Endothelial cell of umbilical vein (primary cell): ENCODE measurements at regions not wholly inside any gene's neighbourhood (a gene's known extent, or its start where the extent isn't known, plus 50 kb on each side); places are given as distances from the start of the nearest gene placed in this dataset.

ENCODE experiments used
- BruUV-seq: library from RNA; stranded (reverse); fragments of 400-500 nt; replicated peaks from 2 replicates; lab custom pipeline; 2021; lab: Mats Ljungman, UMichigan
- CTCF ChIA-PET: fragments of 300-600, 350-600 bp; sonication (Branson Sonifier 250); formaldehyde crosslinking; loops from one replicate; lab custom pipeline; 2021; ENCODE audit warnings: antibody characterized with exemption, inconsistent platforms; lab: Charles Lee
- POLR2A ChIA-PET: fragments of 300-600, 350-600 bp; sonication (Branson Sonifier 250); formaldehyde crosslinking; loops from one replicate; lab custom pipeline; 2021; ENCODE audit warnings: antibody characterized with exemption, inconsistent platforms; lab: Charles Lee
- DNase-seq: peaks from one replicate; pipeline ENCODE4 v3.0.0-alpha.2; 2011; ENCODE audit warnings: low read depth, low spot score
- FAIRE-seq: peaks from 2 replicates; lab custom pipeline; 2011; peaks lifted over from hg19 to GRCh38; lab: Jason Lieb, UNC
- H2AFZ ChIP-seq: 2 replicates; pipeline ENCODE4 v1.6.0; 2012; ENCODE audit warnings: low read depth, low read length, control low read depth, inconsistent platforms
- H3K27ac ChIP-seq: 2 replicates; pipeline ENCODE4 v1.5.1; 2011; ENCODE audit warnings: low read depth, mild to moderate bottlenecking, control low read depth, low read length, moderate library complexity; ENCODE audit not compliant: insufficient read depth
- H3K27me3 ChIP-seq, 2 experiments: 2 replicates each; pipeline versions ENCODE4 v1.6.0 to v1.6.1; 2011; ENCODE audit warnings: low read length in 2 of 2, mixed read lengths in 1 of 2; ENCODE audit not compliant: control insufficient read depth in 2 of 2, insufficient read depth in 2 of 2
- H3K36me3 ChIP-seq, 2 experiments: 2 replicates in 1 of 2; 3 replicates in 1 of 2; pipeline ENCODE4 v1.5.1; 2011; ENCODE audit warnings: low read length in 2 of 2, mild to moderate bottlenecking in 1 of 2, moderate library complexity in 1 of 2; ENCODE audit not compliant: control insufficient read depth in 2 of 2, insufficient read depth in 2 of 2; ENCODE audit errors: extremely low read depth in 1 of 2
- H3K4me1 ChIP-seq: 3 replicates; pipeline ENCODE4 v1.5.1; 2011; ENCODE audit warnings: mild to moderate bottlenecking, low read length; ENCODE audit not compliant: control insufficient read depth, insufficient read depth; ENCODE audit errors: extremely low read depth
- H3K4me2 ChIP-seq: 2 replicates; pipeline ENCODE4 v1.6.1; 2011; ENCODE audit warnings: low read length, control low read depth, mixed read lengths; ENCODE audit not compliant: insufficient read depth
- H3K4me3 ChIP-seq, 3 experiments: fragments of 200-600 bp in 1 of 3; sonication (generic), shearing (Covaris generic) in 1 of 3; replicated peaks in 1 of 3; 2 replicates each; pipeline ENCODE4 v1.5.1; 2011 to 2016; ENCODE audit warnings: control low read depth in 3 of 3, low read length in 3 of 3, mild to moderate bottlenecking in 2 of 3, inconsistent platforms in 1 of 3, low read depth in 1 of 3, moderate library complexity in 1 of 3; ENCODE audit not compliant: insufficient read depth in 1 of 3
- H3K79me2 ChIP-seq: 2 replicates; pipeline ENCODE4 v1.6.0; 2012; ENCODE audit warnings: low read length, inconsistent platforms; ENCODE audit not compliant: control insufficient read depth, insufficient read depth
- H3K9ac ChIP-seq: replicated peaks from 2 replicates; pipeline ENCODE3; 2011; ENCODE audit warnings: low read length, control low read depth; ENCODE audit not compliant: insufficient read depth; ENCODE audit errors: extremely low read depth
- H3K9me1 ChIP-seq: replicated peaks from 3 replicates; pipeline ENCODE4 v1.6.0; 2011; ENCODE audit warnings: mild to moderate bottlenecking, low read length; ENCODE audit not compliant: control insufficient read depth, insufficient read depth; ENCODE audit errors: extremely low read depth
- H3K9me3 ChIP-seq: replicated peaks from 2 replicates; pipeline ENCODE4 v1.5.1; 2012; ENCODE audit warnings: low read length, inconsistent platforms; ENCODE audit not compliant: control insufficient read depth, insufficient read depth
- H4K20me1 ChIP-seq: replicated peaks from 2 replicates; pipeline ENCODE3; 2011; ENCODE audit warnings: mild to moderate bottlenecking, low read length; ENCODE audit not compliant: control insufficient read depth, insufficient read depth; ENCODE audit errors: extremely low read depth
- CTCF ChIP-seq, 2 donors: IDR thresholded peaks; 1 replicate in 1 of 2; 2 replicates in 1 of 2; pipeline ENCODE4 v1.5.1; 2011; ENCODE audit warnings: low read length in 2 of 2, mild to moderate bottlenecking in 2 of 2, moderate library complexity in 2 of 2, control low read depth in 1 of 2, inconsistent platforms in 1 of 2, low read depth in 1 of 2; ENCODE audit not compliant: insufficient read depth in 1 of 2; ENCODE audit errors: extremely low read depth in 1 of 2
- EZH2 ChIP-seq: IDR thresholded peaks from 2 replicates; pipeline ENCODE4 v1.6.1; 2012; ENCODE audit warnings: borderline replicate concordance, low read depth, mild to moderate bottlenecking, moderate library complexity, low read length, inconsistent platforms; ENCODE audit not compliant: severe bottlenecking
- FOS ChIP-seq: IDR thresholded peaks from 2 replicates; pipeline ENCODE4 v1.6.1; 2011; ENCODE audit warnings: mild to moderate bottlenecking, low read length, moderate library complexity, borderline replicate concordance; ENCODE audit not compliant: insufficient read depth
- GATA2 ChIP-seq: IDR thresholded peaks from 2 replicates; pipeline ENCODE4 v1.7.0; 2011; ENCODE audit warnings: low read depth, mild to moderate bottlenecking, moderate library complexity, mixed read lengths, low read length; ENCODE audit not compliant: insufficient read length, insufficient read depth
- JUN ChIP-seq: IDR thresholded peaks from 2 replicates; pipeline ENCODE4 v1.6.1; 2011; ENCODE audit warnings: borderline replicate concordance, low read depth; ENCODE audit not compliant: insufficient read length, insufficient read depth
- MAX ChIP-seq: IDR thresholded peaks from 2 replicates; pipeline ENCODE4 v1.6.1; 2011; ENCODE audit not compliant: insufficient read depth, insufficient read length
- MYC ChIP-seq: IDR thresholded peaks from one replicate; pipeline ENCODE4 v1.6.1; 2011; ENCODE audit warnings: mild to moderate bottlenecking, low read depth, low read length
- POLR2A ChIP-seq: IDR thresholded peaks from 2 replicates; pipeline ENCODE4 v1.6.1; 2012; ENCODE audit warnings: low read depth, mild to moderate bottlenecking, control low read depth, low read length
- POLR2AphosphoS5 ChIP-seq: IDR thresholded peaks from 2 replicates; pipeline ENCODE4 v1.6.1; 2012; ENCODE audit warnings: low read depth, mild to moderate bottlenecking, control low read depth, low read length, moderate library complexity; ENCODE audit not compliant: insufficient read depth
- dilution Hi-C: fragments of 300-500 bp; cut with MboI; formaldehyde crosslinking; loops from one replicate; pipeline ENCODE4 v1.15.0; 2019; ENCODE audit warnings: low sequenced_read_pairs; ENCODE audit not compliant: extremely low pct_ligation_motif_present
- intact Hi-C: fragments of 100-400 bp; cut with micrococcal nuclease; formaldehyde crosslinking; loops from one replicate; pipeline ENCODE4 v1.10.0; 2022

GRCh38 chr13:73138276-73138637, 79.5 kb downstream of the KLF5 start:
- no peaks in the 10 kb centered on the region for H3K36me3 ChIP-seq
- H3K4me2 ChIP-seq: no peak overlapping the region
- no peaks in the 10 kb centered on the region for H3K79me2 ChIP-seq
- no peak overlapping the region for H3K4me3 ChIP-seq
- FAIRE-seq: no peak
- H2AFZ ChIP-seq: no peak overlapping the region
- ChIA-PET CTCF (no interaction called here), POLR2A (no interaction called here)
- no peak for DNase-seq
- H3K27ac ChIP-seq: no peak overlapping the region
- intact Hi-C loops (no loop called here), dilution Hi-C loops (no loop called here)
- H4K20me1 ChIP-seq: no peaks in the 10 kb centered on the region
- BruUV-seq: no TSS peak
- H3K27me3 ChIP-seq: no peaks in the 10 kb centered on the region
- H3K9me1 ChIP-seq: no peaks in the 10 kb centered on the region
- no peaks in the 10 kb centered on the region for H3K9me3 ChIP-seq
- H3K4me1 ChIP-seq: no peaks in the 10 kb centered on the region
- no peak for TF ChIP-seq GATA2
- H3K9ac ChIP-seq: no peak overlapping the region

GRCh38 chr13:73136776-73137175, 78.0 kb downstream of the KLF5 start:
- no peak for DNase-seq
- Histone ChIP-seq H4K20me1 (no peaks in the 10 kb centered on the region), H3K27ac (no peak overlapping the region), H3K9me1 (no peaks in the 10 kb centered on the region), H3K9ac (no peak overlapping the region), H3K36me3 (no peaks in the 10 kb centered on the region), H3K4me3 (no peak overlapping the region), H3K27me3 (no peaks in the 10 kb centered on the region), H2AFZ (no peak overlapping the region), H3K79me2 (no peaks in the 10 kb centered on the region), H3K4me1 (no peaks in the 10 kb centered on the region), H3K9me3 (no peaks in the 10 kb centered on the region), H3K4me2 (no peak overlapping the region)
- no peak for FAIRE-seq
- CTCF ChIA-PET: no interaction called here
- dilution Hi-C loops: no loop called here
- TF ChIP-seq POLR2A (no peak), MAX (no peak), CTCF (IDR thresholded peaks at IDR 0.05; ENCODE audit: extremely low read depth in 1 of 2, insufficient read depth in 1 of 2, low read depth in 1 of 2, low read length in 2 of 2) (no peak), GATA2 (no peak), FOS (no peak), MYC (no peak), POLR2AphosphoS5 (no peak), JUN (no peak), EZH2 (no peak)
- intact Hi-C loops: no loop called here
- POLR2A ChIA-PET: no interaction called here
- BruUV-seq: no TSS peak
